ENCODE measurements at regions not wholly inside any gene's neighbourhood (a gene's known extent, or its start where the extent isn't known, plus 50 kb on each side); places are given as distances from the start of the nearest gene placed in this dataset.

DNA sequence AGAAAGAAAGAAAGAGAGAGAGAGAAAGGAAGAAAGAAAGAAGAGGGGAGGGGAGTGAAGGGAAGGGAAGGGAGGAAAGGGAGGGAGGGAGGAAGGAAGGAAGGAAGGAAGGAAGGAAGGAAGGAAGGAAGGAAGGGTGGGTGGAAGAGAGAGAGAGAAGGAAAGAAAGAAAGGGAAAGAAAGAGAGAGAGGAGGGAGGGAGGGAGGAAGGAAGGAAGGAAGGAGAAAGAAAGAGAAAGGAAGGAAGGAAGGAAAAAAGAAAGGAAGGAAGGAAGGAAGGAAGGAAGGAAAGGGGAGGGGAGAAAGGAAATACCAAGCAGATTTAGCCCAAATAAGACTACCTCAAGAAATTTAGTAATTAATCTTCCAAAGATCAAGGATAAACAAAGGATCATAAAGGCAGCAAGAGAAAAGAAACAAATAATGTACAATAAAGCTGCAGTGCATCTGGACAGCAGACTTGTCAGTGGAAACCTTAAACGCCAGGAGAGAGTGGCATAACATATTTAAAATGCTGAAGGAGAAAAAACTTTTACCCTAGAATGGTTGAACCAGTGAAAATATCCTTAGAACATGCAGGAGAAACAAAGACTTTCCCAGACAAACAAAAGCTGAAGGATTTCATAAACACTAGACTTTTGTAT is 427.6 kb downstream of the TBL1XR1 start:
- no peaks in the 10 kb centered on the region for H3K27me3 ChIP-seq (ENCODE audit: insufficient read depth in 3 of 3, low read length in 2 of 3)
- H3K9me3 ChIP-seq: peaks cover 5% of the 10 kb centered on the region
- no peaks in the 10 kb centered on the region for H3K4me1 ChIP-seq
- ATAC-seq (no peak), DNase-seq (no peak)
- H3K4me3 ChIP-seq: no peak overlapping the region
- TF ChIP-seq, protein P1, sequence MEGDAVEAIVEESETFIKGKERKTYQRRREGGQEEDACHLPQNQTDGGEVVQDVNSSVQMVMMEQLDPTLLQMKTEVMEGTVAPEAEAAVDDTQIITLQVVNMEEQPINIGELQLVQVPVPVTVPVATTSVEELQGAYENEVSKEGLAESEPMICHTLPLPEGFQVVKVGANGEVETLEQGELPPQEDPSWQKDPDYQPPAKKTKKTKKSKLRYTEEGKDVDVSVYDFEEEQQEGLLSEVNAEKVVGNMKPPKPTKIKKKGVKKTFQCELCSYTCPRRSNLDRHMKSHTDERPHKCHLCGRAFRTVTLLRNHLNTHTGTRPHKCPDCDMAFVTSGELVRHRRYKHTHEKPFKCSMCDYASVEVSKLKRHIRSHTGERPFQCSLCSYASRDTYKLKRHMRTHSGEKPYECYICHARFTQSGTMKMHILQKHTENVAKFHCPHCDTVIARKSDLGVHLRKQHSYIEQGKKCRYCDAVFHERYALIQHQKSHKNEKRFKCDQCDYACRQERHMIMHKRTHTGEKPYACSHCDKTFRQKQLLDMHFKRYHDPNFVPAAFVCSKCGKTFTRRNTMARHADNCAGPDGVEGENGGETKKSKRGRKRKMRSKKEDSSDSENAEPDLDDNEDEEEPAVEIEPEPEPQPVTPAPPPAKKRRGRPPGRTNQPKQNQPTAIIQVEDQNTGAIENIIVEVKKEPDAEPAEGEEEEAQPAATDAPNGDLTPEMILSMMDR (IDR thresholded peaks at IDR 0.05): no peak
- intact Hi-C loops (cut with DNase I): no loop called here
- H3K27ac ChIP-seq: no peak overlapping the region
- WGBS, 3 donors: 58 to 75% (median 63%) methylated on average over 1 of the region's 1 CpG
- no peaks in the 10 kb centered on the region for H3K36me3 ChIP-seq (ENCODE audit: insufficient read depth in 1 of 2, low read depth in 1 of 2)

DNA sequence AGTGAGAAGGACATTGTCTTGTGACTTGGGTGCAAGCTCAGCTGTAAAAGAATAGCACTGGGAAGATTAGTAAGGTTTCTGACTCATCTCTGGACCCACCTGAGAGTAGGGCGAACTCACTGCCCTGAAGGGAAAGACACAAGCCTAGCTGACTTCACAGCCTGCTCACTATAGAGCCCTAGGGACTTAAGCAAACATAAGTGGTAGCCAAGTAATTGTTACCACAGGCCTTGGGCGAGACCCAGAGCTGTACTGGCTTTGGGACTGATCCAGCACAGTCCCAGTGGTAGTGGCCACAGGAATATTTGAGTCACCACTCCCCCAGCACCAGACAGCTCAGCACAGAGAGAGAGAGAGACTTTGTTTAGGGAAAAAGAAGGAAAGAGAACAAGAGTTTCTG is 429.9 kb downstream of the TBL1XR1 start:
- no peaks in the 10 kb centered on the region for H3K4me1 ChIP-seq
- H3K4me3 ChIP-seq: no peak overlapping the region
- no peaks in the 10 kb centered on the region for H3K36me3 ChIP-seq (ENCODE audit: insufficient read depth in 1 of 2, low read depth in 1 of 2)
- no peak overlapping the region for H3K27ac ChIP-seq
- intact Hi-C loops (cut with DNase I): no loop called here
- no peak for DNase-seq
- H3K27me3 ChIP-seq (ENCODE audit: insufficient read depth in 3 of 3, low read length in 2 of 3): no peaks in the 10 kb centered on the region
- no peaks in the 10 kb centered on the region for H3K9me3 ChIP-seq
- peak in 1 of 4 donors; percentile 30 for ATAC-seq
- TF ChIP-seq, protein P1 (IDR thresholded peaks at IDR 0.05): no peak
- WGBS, 3 donors: 58 to 67% (median 60%) methylated on average over 2 of the region's 2 CpGs

DNA sequence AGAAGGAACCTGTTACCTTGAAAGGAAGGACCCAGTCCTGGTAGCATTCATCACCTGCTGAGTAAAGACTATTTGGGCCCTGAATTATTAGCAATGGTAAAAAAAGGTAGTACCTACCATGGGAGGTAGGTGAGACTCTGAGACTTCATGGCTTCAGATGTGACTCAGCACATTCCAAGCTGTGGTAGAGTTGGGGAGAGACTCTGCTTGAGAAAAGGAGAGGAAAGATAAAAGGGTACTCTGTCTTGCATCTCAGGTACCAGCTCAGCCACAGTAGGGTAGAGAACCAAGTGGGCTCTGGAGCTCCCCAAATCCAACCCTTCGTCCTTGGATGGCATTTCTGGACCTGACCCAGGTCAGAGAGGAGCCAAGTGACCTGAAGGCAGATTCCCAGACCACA is 430.4 kb downstream of the TBL1XR1 start:
- Histone ChIP-seq H3K27ac (no peak overlapping the region), H3K27me3 (ENCODE audit: insufficient read depth in 3 of 3, low read length in 2 of 3) (no peaks in the 10 kb centered on the region), H3K36me3 (ENCODE audit: insufficient read depth in 1 of 2, low read depth in 1 of 2) (no peaks in the 10 kb centered on the region), H3K9me3 (no peaks in the 10 kb centered on the region), H3K4me3 (no peak overlapping the region), H3K4me1 (no peaks in the 10 kb centered on the region)
- 56 to 60% (median 58%) methylated on average over 1 of the region's 1 CpG for WGBS, 3 donors
- intact Hi-C loops (cut with DNase I): no loop called here
- DNase-seq (no peak), ATAC-seq (no peak)
- TF ChIP-seq, protein P1 (IDR thresholded peaks at IDR 0.05): no peak

DNA sequence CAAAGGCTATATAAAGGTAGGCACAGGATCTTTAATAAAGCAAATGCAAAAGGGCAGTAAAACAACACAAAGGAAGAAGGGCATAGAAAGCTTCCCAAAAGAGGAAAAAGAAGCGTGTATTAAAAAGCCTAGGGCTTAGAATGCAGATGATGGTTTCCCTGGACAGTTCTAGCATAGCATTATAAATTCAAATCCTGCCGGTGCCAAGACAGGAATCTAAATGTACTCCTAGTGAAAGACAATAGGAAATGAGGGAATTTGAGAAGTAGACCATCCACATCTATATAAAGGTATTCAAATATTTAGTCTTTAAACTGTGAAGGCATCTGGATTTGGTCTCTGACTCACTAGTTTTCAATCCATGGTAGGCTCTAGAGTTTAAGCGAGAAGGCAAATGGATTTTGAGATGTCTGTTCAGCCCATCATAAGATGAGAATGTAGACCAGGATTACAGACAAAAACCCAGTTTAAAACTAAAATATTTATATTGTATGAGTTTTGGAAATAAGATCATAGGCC is 431.8 kb downstream of the TBL1XR1 start:
- no peaks in the 10 kb centered on the region for H3K9me3 ChIP-seq
- H3K27me3 ChIP-seq (ENCODE audit: insufficient read depth in 3 of 3, low read length in 2 of 3): no peaks in the 10 kb centered on the region
- no peak for DNase-seq
- H3K36me3 ChIP-seq (ENCODE audit: insufficient read depth in 1 of 2, low read depth in 1 of 2): no peaks in the 10 kb centered on the region
- intact Hi-C loops (cut with DNase I): no loop called here
- H3K27ac ChIP-seq: no peak overlapping the region
- H3K4me1 ChIP-seq: no peaks in the 10 kb centered on the region
- WGBS, 3 donors: 80 to 90% (median 84%) methylated on average over 3 of the region's 3 CpGs
- TF ChIP-seq, protein P1 (IDR thresholded peaks at IDR 0.05): no peak
- H3K4me3 ChIP-seq: no peak overlapping the region
- ATAC-seq: no peak

All from psoas muscle (tissue), 7 donors.